KMS-11 (cell line): ENCODE measurements at regions not wholly inside any gene's neighbourhood (a gene's known extent, or its start where the extent isn't known, plus 50 kb on each side); places are given as distances from the start of the nearest gene placed in this dataset.
"Not testable (repeated sequence)": the region's sequence is repeated elsewhere in the genome, so short reads cannot be mapped to it uniquely, and the experiment has no call there.

Experiments used
- H2AFZ ChIP-seq: fragments of 200-600 bp; sonication (generic); 2 replicates; pipeline ENCODE4 v1.6.1; 2016; ENCODE audit warnings: antibody characterized with exemption, mixed run types, low read depth
- H3K27ac ChIP-seq: fragments of 200-600 bp; sonication (generic); 2 replicates; pipeline ENCODE4 v1.6.1; 2016; ENCODE audit warnings: mild to moderate bottlenecking, mixed run types
- H3K27me3 ChIP-seq: fragments of 200-600 bp; sonication (generic); 2 replicates; pipeline ENCODE4 v1.6.1; 2017; ENCODE audit warnings: mild to moderate bottlenecking, low read depth, mixed run types, moderate library complexity; ENCODE audit not compliant: insufficient read depth
- H3K36me3 ChIP-seq: fragments of 200-600 bp; sonication (generic); 2 replicates; pipeline ENCODE4 v1.6.1; 2017; ENCODE audit warnings: mild to moderate bottlenecking, mixed run types; ENCODE audit not compliant: insufficient read depth
- H3K4me1 ChIP-seq: fragments of 200-600 bp; sonication (generic); 2 replicates; pipeline ENCODE4 v1.6.1; 2016; ENCODE audit warnings: mild to moderate bottlenecking, low read depth, mixed run types; ENCODE audit not compliant: poor library complexity, severe bottlenecking
- H3K4me2 ChIP-seq: fragments of 200-600 bp; sonication (generic); 2 replicates; pipeline ENCODE4 v1.7.0; 2016; ENCODE audit warnings: mild to moderate bottlenecking, mixed run types
- H3K4me3 ChIP-seq: fragments of 200-600 bp; sonication (generic); IDR thresholded peaks from 2 replicates; pipeline ENCODE4 v1.6.1; 2017; ENCODE audit warnings: low read depth, low read length, mixed read lengths; ENCODE audit not compliant: insufficient read depth
- H3K79me2 ChIP-seq: fragments of 200-600 bp; sonication (generic); 2 replicates; pipeline ENCODE4 v1.6.1; 2016; ENCODE audit warnings: low read depth, mixed run types; ENCODE audit not compliant: insufficient read depth
- H3K9ac ChIP-seq: fragments of 200-600 bp; sonication (generic); 2 replicates; pipeline ENCODE4 v1.6.1; 2016; ENCODE audit warnings: mild to moderate bottlenecking, mixed run types
- H4K20me1 ChIP-seq: fragments of 200-600 bp; sonication (generic); 2 replicates; pipeline ENCODE4 v1.6.1; 2016; ENCODE audit warnings: mild to moderate bottlenecking, mixed run types; ENCODE audit not compliant: insufficient read depth
- CTCF ChIP-seq: fragments of 200-600 bp; sonication (generic); conservative IDR thresholded peaks from 2 replicates; pipeline ENCODE4 v1.6.1; 2017; ENCODE audit warnings: low read depth, mild to moderate bottlenecking, antibody characterized with exemption, low read length, moderate library complexity, mixed read lengths

DNA sequence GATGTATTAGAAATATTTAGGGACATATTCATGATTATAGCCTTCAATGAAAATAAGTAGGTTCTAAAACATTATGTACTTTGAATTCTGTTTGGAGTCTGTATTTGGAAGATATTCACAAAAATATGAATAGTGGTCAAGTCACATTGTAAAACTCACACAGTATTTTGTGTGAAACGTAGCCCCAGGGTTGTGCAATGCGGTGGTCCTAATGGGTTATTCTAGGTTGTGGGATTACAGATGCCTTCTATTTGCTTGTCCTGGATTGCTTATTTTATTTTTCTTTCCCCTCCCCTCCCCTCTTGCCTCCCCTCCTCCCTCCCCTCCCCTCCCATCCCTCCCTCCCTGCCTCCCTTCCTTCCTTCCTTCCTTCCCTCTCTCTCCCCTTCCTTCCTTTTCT is 93.7 kb upstream of the THUMPD2 start:
- H3K27ac ChIP-seq, result no peak overlapping the region
- H3K4me2 ChIP-seq, result no peak overlapping the region
- H4K20me1 ChIP-seq, result no peaks in the 10 kb centered on the region
- no peaks in the 10 kb centered on the region for H3K79me2 ChIP-seq
- no peaks in the 10 kb centered on the region for H3K4me1 ChIP-seq
- no peak for TF ChIP-seq CTCF
- no peak overlapping the region for H2AFZ ChIP-seq
- H3K36me3 ChIP-seq, result no peaks in the 10 kb centered on the region
- no peak overlapping the region for H3K4me3 ChIP-seq
- H3K27me3 ChIP-seq, result no peaks in the 10 kb centered on the region
- H3K9ac ChIP-seq, result no peak overlapping the region

DNA sequence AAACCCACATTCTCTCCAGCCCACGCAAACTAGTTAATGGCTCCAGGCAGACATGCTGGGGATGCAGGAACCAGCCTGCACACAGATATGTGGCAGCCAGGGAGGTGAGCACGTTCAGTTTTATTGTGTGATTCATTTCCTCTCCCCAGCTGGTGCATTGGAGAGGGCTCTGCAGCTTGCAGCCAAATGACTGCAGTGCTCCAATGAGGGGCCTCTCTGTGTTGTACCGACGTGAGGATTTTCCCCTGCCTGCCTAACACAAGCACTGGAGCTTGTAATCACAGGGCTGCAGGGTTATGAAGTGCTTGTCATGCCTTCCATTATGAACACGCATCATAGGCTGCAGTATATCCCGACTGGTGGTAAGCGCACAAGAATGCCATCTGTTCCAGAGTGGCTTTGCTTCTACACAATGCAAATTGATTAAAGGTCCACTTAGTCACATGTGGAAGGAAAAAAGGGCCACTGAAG is 92.3 kb upstream of the THUMPD2 start:
- Histone ChIP-seq H3K79me2 (no peaks in the 10 kb centered on the region), H3K9ac (no peak overlapping the region), H3K27ac (no peak overlapping the region), H2AFZ (no peak overlapping the region), H3K4me3 (no peak overlapping the region), H3K27me3 (no peaks in the 10 kb centered on the region), H3K36me3 (no peaks in the 10 kb centered on the region), H3K4me2 (no peak overlapping the region), H3K4me1 (no peaks in the 10 kb centered on the region), H4K20me1 (no peaks in the 10 kb centered on the region)
- no peak for TF ChIP-seq CTCF

DNA sequence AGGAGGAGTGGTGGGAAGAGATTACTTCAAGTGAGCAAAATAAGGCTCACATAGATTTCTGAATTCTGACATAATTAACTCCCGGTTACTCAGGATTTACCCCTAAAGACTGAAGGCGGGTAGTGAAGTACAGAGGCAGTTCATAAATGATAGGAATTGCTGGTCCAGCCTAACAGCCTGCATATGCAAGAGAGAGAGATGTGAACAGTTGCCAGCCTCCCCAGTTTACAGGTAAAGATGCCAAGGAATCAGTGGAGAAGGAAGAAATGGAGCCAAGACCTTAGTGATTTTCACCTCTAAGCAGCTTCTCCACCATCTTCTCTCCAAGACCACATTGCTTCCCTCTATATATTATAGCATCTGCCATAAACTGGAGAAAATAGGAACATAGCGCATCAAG is 91.8 kb upstream of the THUMPD2 start:
- Histone ChIP-seq H3K4me3 (no peak overlapping the region), H3K4me2 (no peak overlapping the region), H3K9ac (no peak overlapping the region), H3K36me3 (no peaks in the 10 kb centered on the region), H3K79me2 (no peaks in the 10 kb centered on the region), H3K27ac (no peak overlapping the region), H2AFZ (no peak overlapping the region), H3K27me3 (no peaks in the 10 kb centered on the region), H3K4me1 (no peaks in the 10 kb centered on the region), H4K20me1 (no peaks in the 10 kb centered on the region)
- no peak for TF ChIP-seq CTCF

DNA sequence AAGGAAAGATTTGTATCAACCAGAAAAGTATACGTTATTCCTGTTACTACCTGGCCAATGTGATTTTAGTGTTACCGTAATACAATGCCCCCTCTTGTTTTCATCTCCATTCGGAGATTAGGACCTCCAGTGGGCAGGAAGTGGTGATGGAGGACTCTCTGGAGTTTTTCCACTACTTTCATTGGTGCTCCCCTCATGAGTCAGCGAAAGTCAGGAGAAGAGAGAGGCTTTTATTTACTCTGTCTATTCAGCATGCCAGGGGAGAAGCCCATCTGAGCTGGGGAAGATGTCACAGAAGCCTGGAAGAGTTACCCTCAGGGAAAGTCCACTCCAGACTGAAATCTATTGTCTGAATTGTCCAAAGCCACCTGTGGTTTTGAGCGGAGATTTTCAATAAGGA is 88.2 kb upstream of the THUMPD2 start:
- Histone ChIP-seq H3K79me2 (no peaks in the 10 kb centered on the region), H3K27ac (no peak overlapping the region), H3K4me1 (no peaks in the 10 kb centered on the region), H3K9ac (no peak overlapping the region), H2AFZ (no peak overlapping the region), H3K4me2 (no peak overlapping the region), H3K27me3 (no peaks in the 10 kb centered on the region), H3K36me3 (no peaks in the 10 kb centered on the region), H3K4me3 (no peak overlapping the region), H4K20me1 (no peaks in the 10 kb centered on the region)
- no peak for TF ChIP-seq CTCF

- Histone ChIP-seq H3K79me2 (no peaks in the 10 kb centered on the region), H4K20me1 (no peaks in the 10 kb centered on the region), H3K4me1 (no peaks in the 10 kb centered on the region), H3K36me3 (no peaks in the 10 kb centered on the region), H3K27me3 (no peaks in the 10 kb centered on the region), H3K4me2 (no peak overlapping the region), H2AFZ (no peak overlapping the region), H3K9ac (no peak overlapping the region), H3K27ac (no peak overlapping the region), H3K4me3 (no peak overlapping the region)
- no peak for TF ChIP-seq CTCF
These were observed 86.7 kb upstream of the THUMPD2 start for GRCh38 chr2:39865751-39866150.

DNA sequence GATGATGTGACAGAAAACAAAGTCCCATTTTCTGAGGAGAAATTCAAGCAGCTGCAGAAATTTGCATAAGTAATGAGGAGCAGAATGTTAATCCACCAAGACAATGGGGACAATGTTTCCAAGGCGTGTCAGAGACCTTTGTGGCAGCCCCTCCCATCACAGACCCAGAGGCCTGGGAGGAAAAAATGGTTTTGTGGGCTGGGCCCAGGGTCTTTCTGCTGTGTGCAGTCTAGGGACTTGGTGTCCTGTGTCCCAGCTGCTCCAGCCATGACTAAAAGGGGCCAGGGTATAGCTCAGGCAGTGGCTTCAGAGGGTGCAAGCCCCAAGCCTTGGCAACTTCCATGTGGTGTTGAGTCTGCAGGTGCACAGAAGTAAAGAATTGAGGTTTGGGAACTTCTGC is 84.6 kb upstream of the THUMPD2 start:
- H3K4me1 ChIP-seq, H3K79me2 ChIP-seq, H3K4me3 ChIP-seq, H3K27me3 ChIP-seq, H3K9ac ChIP-seq, H3K27ac ChIP-seq, H3K4me2 ChIP-seq, H4K20me1 ChIP-seq, H3K36me3 ChIP-seq, H2AFZ ChIP-seq: not testable (repeated sequence)
